Mucosa of descending colon (tissue), 3 donors: ENCODE measurements at regions not wholly inside any gene's neighbourhood (a gene's known extent, or its start where the extent isn't known, plus 50 kb on each side); places are given as distances from the start of the nearest gene placed in this dataset.
"Not testable (repeated sequence)": the region's sequence is repeated elsewhere in the genome, so short reads cannot be mapped to it uniquely, and the experiment has no call there.

Experiments
- ATAC-seq: fragments of 200-7000 bp; cut with Tn5 transposase; one replicate; pipeline ENCODE4 v1.9.1; 2020; ENCODE audit warnings: mild to moderate bottlenecking, moderate library complexity
- DNase-seq, 3 donors: peaks; one replicate each; pipeline ENCODE4 v3.0.0-alpha.2; 2020
- H3K36me3 ChIP-seq: fragments of 200-600 bp; one replicate; pipeline ENCODE4 v1.8.0; 2021; ENCODE audit warnings: low read depth, mild to moderate bottlenecking
- H3K4me1 ChIP-seq: fragments of 200-600 bp; one replicate; pipeline ENCODE4 v1.8.0; 2021; ENCODE audit warnings: low read depth, mild to moderate bottlenecking
- H3K4me3 ChIP-seq: fragments of 200-600 bp; one replicate; pipeline ENCODE4 v1.8.0; 2021; ENCODE audit warnings: mild to moderate bottlenecking
- H3K9me3 ChIP-seq: fragments of 200-600 bp; one replicate; pipeline ENCODE4 v1.8.0; 2021; ENCODE audit warnings: mild to moderate bottlenecking
- intact Hi-C, 2 donors: fragments of 100-400 bp; cut with DNase I in 1 of 2; cut with micrococcal nuclease in 1 of 2; formaldehyde crosslinking; loops; one replicate each; pipeline versions ENCODE4 v1.11.0 to v1.11.1; 2022; cut with DNase I, micrococcal nuclease
- TF ChIP-seq, protein P1 (sequence below): fragments of 200-600 bp; IDR thresholded peaks from one replicate; pipeline ENCODE4 v1.8.0; 2022; ENCODE audit warnings: antibody characterized with exemption, mild to moderate bottlenecking
- donor health status: DM: no; HTN: no; CAD: no; lungs with moderate emphysema.
- donor health status: DM: no; HTN: no; CAD: no.
- donor health status: DM: no; HTN: yes; CAD: no.

DNA sequence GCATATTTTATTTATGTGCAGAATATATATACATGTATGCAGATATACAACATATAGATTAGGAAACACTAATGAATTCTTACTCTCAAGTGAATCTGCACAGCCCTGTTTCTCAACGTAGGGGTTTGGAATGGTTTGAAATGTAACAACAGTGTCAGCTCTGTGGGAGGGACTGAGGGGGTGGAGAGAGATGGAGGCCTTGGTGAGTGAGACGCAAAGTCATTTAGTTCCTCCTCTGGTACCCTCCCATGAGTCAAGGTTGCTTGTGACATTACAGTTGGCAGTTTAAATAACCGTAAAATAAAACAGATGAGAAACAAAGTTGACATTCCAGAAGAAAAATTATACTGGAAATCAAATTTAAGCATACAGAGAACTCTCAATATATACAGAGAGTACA, 313.0 kb upstream of the PRKD1 start:
- Histone ChIP-seq H3K9me3 (no peaks in the 10 kb centered on the region), H3K4me3 (no peak overlapping the region), H3K36me3 (no peaks in the 10 kb centered on the region), H3K4me1 (no peaks in the 10 kb centered on the region)
- no peak for DNase-seq
- no peak for ATAC-seq
- TF ChIP-seq, protein P1, sequence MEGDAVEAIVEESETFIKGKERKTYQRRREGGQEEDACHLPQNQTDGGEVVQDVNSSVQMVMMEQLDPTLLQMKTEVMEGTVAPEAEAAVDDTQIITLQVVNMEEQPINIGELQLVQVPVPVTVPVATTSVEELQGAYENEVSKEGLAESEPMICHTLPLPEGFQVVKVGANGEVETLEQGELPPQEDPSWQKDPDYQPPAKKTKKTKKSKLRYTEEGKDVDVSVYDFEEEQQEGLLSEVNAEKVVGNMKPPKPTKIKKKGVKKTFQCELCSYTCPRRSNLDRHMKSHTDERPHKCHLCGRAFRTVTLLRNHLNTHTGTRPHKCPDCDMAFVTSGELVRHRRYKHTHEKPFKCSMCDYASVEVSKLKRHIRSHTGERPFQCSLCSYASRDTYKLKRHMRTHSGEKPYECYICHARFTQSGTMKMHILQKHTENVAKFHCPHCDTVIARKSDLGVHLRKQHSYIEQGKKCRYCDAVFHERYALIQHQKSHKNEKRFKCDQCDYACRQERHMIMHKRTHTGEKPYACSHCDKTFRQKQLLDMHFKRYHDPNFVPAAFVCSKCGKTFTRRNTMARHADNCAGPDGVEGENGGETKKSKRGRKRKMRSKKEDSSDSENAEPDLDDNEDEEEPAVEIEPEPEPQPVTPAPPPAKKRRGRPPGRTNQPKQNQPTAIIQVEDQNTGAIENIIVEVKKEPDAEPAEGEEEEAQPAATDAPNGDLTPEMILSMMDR: no peak
- intact Hi-C loops: no loop called here

DNA sequence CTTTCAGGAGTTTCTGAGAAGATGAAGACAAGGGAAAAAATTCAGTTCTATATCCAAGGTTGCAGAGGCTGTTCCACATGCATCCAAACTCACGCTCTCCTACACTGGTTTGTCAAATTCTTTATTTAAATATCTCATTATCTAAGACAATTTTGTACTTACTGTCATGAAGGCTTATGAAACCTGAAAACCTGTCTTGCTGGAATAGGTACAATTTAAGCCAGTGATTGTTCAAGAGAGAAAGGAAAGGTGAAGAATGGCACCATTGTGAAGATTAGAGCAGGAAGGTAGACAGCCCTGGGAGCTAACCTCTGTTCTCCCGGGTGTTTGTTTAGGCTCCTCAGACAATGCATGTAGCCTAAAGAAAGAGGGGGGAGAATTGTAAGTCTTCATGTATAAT, 315.1 kb upstream of the PRKD1 start:
- ATAC-seq (no peak), DNase-seq (no peak)
- Histone ChIP-seq H3K4me1 (no peaks in the 10 kb centered on the region), H3K9me3 (no peaks in the 10 kb centered on the region), H3K36me3 (no peaks in the 10 kb centered on the region), H3K4me3 (no peak overlapping the region)
- TF ChIP-seq, protein P1: no peak
- intact Hi-C loops: no loop called here

DNA sequence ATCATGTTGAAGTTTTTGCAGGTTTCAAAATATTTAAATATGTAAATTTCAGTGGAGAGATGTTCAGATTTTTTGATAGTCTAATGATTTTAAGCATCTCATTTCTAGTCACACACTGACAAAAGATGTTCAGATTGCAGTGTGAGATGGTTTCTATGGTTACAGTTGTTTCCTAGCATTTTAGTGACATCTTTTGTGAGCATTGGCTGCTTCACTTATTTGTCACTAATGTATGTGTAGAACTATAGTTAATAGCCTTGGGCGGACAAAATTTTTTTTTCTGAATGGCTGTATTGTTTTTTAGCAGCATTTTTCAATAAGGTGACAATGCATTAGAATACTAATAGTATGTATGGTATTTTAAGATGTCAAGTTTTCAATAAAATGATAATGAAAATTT, 315.6 kb upstream of the PRKD1 start:
- H3K4me1 ChIP-seq: no peaks in the 10 kb centered on the region
- intact Hi-C loops: no loop called here
- H3K9me3 ChIP-seq: no peaks in the 10 kb centered on the region
- TF ChIP-seq, protein P1: no peak
- DNase-seq (no peak), ATAC-seq (no peak)
- H3K36me3 ChIP-seq: no peaks in the 10 kb centered on the region
- H3K4me3 ChIP-seq: no peak overlapping the region

DNA sequence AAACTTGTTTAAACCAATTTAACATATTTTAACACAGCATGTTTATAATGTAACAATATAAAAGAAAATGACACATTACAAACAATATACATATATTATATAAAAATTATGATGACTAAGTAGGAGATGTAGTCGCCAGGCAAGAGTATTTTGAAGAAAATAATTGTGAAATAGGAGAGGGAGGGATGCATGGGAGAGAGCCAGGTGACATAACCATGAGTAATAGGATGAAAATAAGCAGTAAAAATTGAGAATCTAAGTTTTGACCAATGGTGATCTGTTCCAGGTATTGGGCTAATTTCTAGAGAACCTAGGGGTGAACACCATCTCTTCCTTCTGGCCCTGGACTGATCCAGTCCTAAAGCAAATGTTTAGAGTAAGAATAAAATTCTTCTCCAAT, 315.2 kb upstream of the G2E3 start:
- no peaks in the 10 kb centered on the region for H3K4me1 ChIP-seq
- TF ChIP-seq, protein P1: no peak
- H3K9me3 ChIP-seq: no peaks in the 10 kb centered on the region
- H3K4me3 ChIP-seq: no peak overlapping the region
- intact Hi-C loops: no loop called here
- DNase-seq: no peak
- ATAC-seq: no peak
- no peaks in the 10 kb centered on the region for H3K36me3 ChIP-seq

DNA sequence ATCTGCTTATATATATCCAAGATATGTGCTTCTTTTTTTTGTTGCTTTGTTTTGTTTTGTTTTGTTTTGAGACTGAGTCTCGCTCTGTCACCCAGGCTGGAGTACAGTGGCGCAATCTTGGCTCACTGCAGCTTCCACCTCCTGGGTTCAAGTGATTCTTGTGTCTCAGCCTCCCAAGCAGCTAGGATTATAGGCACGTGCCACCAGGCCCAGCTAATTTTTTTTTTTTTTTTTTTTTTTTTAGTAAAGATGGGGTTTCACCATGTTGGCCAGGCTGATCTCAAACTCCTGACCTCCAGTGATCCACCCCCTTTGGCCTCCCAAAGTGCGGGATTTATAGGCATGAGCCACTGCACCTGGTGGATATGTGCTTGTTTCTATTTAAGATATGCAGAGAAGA, 314.6 kb upstream of the G2E3 start:
- intact Hi-C loops, DNase-seq, H3K4me1 ChIP-seq, H3K9me3 ChIP-seq, H3K4me3 ChIP-seq, ATAC-seq, H3K36me3 ChIP-seq: not testable (repeated sequence)

DNA sequence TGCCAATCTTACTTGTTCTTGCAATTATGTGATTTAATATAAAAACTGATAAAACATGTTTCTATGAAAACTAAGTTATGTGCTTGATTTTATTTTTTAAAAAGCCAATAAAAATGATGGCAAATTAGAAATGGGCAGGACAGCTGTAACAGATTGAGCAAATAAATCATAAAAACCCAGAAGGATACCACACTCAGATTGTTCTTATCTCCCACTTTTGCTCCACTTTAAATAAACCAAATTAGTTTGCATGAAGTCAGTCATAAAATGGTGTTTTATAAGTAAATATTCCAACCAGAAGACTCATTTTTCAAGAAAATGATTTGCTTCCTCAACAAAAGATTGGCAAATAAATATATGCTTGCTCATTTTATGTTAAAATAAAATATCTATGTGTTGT, 307.9 kb upstream of the G2E3 start:
- TF ChIP-seq, protein P1: no peak
- H3K36me3 ChIP-seq: no peaks in the 10 kb centered on the region
- intact Hi-C loops: no loop called here
- ATAC-seq (no peak), DNase-seq (no peak)
- H3K4me1 ChIP-seq: no peaks in the 10 kb centered on the region
- no peaks in the 10 kb centered on the region for H3K9me3 ChIP-seq
- no peak overlapping the region for H3K4me3 ChIP-seq
